ENCODE measurements at regions not wholly inside any gene's neighbourhood (a gene's known extent, or its start where the extent isn't known, plus 50 kb on each side); places are given as distances from the start of the nearest gene placed in this dataset.

- Histone ChIP-seq H3K9me3 (ENCODE audit: insufficient read depth, low read depth, low read length) (peaks cover 4% of the 10 kb centered on the region), H3K27ac (ENCODE audit: low read depth, low read length) (no peak overlapping the region), H3K4me1 (ENCODE audit: insufficient read depth, low read length) (no peaks in the 10 kb centered on the region), H4K20me1 (ENCODE audit: insufficient read depth, low read length) (no peaks in the 10 kb centered on the region), H3K79me2 (ENCODE audit: insufficient read depth, low read length) (no peaks in the 10 kb centered on the region), H3K4me3 (ENCODE audit: insufficient read depth, low read depth, low read length) (no peak overlapping the region), H3K27me3 (ENCODE audit: insufficient read depth, low read length) (no peaks in the 10 kb centered on the region), H3K36me3 (ENCODE audit: insufficient read depth, low read length) (no peaks in the 10 kb centered on the region), H2AFZ (ENCODE audit: low read depth, low read length) (no peak overlapping the region), H3K9ac (ENCODE audit: low read length) (no peak overlapping the region), H3K4me2 (ENCODE audit: low read length) (no peak overlapping the region)
- H3K36me3 Mint-ChIP-seq (ENCODE audit: low read depth, unreplicated experiment), result no peaks in the 10 kb centered on the region
- H3K27me3 Mint-ChIP-seq (ENCODE audit: low read depth, unreplicated experiment), result no peaks in the 10 kb centered on the region
- DNase-seq (ENCODE audit: low read depth), result no peak
- no peak for TF ChIP-seq CTCF (IDR thresholded peaks at IDR 0.05; ENCODE audit: insufficient read depth, low read depth, low read length)
- no peak for FAIRE-seq
- no peak overlapping the region for H3K4me3 Mint-ChIP-seq (ENCODE audit: unreplicated experiment)
- H3K9me3 Mint-ChIP-seq (ENCODE audit: unreplicated experiment), result peaks cover 10% of the 10 kb centered on the region
- no peaks in the 10 kb centered on the region for H3K4me1 Mint-ChIP-seq (ENCODE audit: low read depth, unreplicated experiment)
- no peak overlapping the region for H3K27ac Mint-ChIP-seq (ENCODE audit: unreplicated experiment)
These were observed 478.6 kb downstream of the ZIC1 start for GRCh38 chr3:147887797-147888196.

GRCh38 chr3:147890114-147890513, 480.9 kb downstream of the ZIC1 start:
- no peak for DNase-seq (ENCODE audit: low read depth)
- Histone ChIP-seq H3K4me3 (ENCODE audit: insufficient read depth, low read depth, low read length) (no peak overlapping the region), H2AFZ (ENCODE audit: low read depth, low read length) (no peak overlapping the region), H3K9ac (ENCODE audit: low read length) (no peak overlapping the region), H3K79me2 (ENCODE audit: insufficient read depth, low read length) (no peaks in the 10 kb centered on the region), H4K20me1 (ENCODE audit: insufficient read depth, low read length) (no peaks in the 10 kb centered on the region), H3K4me2 (ENCODE audit: low read length) (no peak overlapping the region), H3K27me3 (ENCODE audit: insufficient read depth, low read length) (no peaks in the 10 kb centered on the region), H3K4me1 (ENCODE audit: insufficient read depth, low read length) (no peaks in the 10 kb centered on the region), H3K36me3 (ENCODE audit: insufficient read depth, low read length) (no peaks in the 10 kb centered on the region), H3K27ac (ENCODE audit: low read depth, low read length) (no peak overlapping the region), H3K9me3 (ENCODE audit: insufficient read depth, low read depth, low read length) (no peaks in the 10 kb centered on the region)
- no peaks in the 10 kb centered on the region for H3K27me3 Mint-ChIP-seq (ENCODE audit: low read depth, unreplicated experiment)
- H3K27ac Mint-ChIP-seq (ENCODE audit: unreplicated experiment), result no peak overlapping the region
- no peak for TF ChIP-seq EZH2 (IDR thresholded peaks at IDR 0.05; ENCODE audit: insufficient read depth, low read length)
- no peak for TF ChIP-seq CTCF (IDR thresholded peaks at IDR 0.05; ENCODE audit: insufficient read depth, low read depth, low read length)
- FAIRE-seq, result no peak
- no peaks in the 10 kb centered on the region for H3K36me3 Mint-ChIP-seq (ENCODE audit: low read depth, unreplicated experiment)
- H3K9me3 Mint-ChIP-seq (ENCODE audit: unreplicated experiment), result peaks cover 7% of the 10 kb centered on the region
- H3K4me1 Mint-ChIP-seq (ENCODE audit: low read depth, unreplicated experiment), result no peaks in the 10 kb centered on the region
- H3K4me3 Mint-ChIP-seq (ENCODE audit: unreplicated experiment), result no peak overlapping the region

GRCh38 chr3:147895509-147895908, 486.3 kb downstream of the ZIC1 start:
- no peak overlapping the region for H3K27ac Mint-ChIP-seq (ENCODE audit: unreplicated experiment)
- no peaks in the 10 kb centered on the region for H3K79me2 ChIP-seq (ENCODE audit: insufficient read depth, low read length)
- H4K20me1 ChIP-seq (ENCODE audit: insufficient read depth, low read length), result no peaks in the 10 kb centered on the region
- H3K4me1 Mint-ChIP-seq (ENCODE audit: low read depth, unreplicated experiment), result no peaks in the 10 kb centered on the region
- H3K9ac ChIP-seq (ENCODE audit: low read length), result no peak overlapping the region
- H3K27ac ChIP-seq (ENCODE audit: low read depth, low read length), result no peak overlapping the region
- H3K9me3 Mint-ChIP-seq (ENCODE audit: unreplicated experiment), result peaks cover 2% of the 10 kb centered on the region
- no peak for TF ChIP-seq EZH2 (IDR thresholded peaks at IDR 0.05; ENCODE audit: insufficient read depth, low read length)
- TF ChIP-seq CTCF (IDR thresholded peaks at IDR 0.05; ENCODE audit: insufficient read depth, low read depth, low read length), result no peak
- no peaks in the 10 kb centered on the region for H3K36me3 ChIP-seq (ENCODE audit: insufficient read depth, low read length)
- H3K27me3 ChIP-seq (ENCODE audit: insufficient read depth, low read length), result no peaks in the 10 kb centered on the region
- DNase-seq (ENCODE audit: low read depth), result no peak
- H3K27me3 Mint-ChIP-seq (ENCODE audit: low read depth, unreplicated experiment), result no peaks in the 10 kb centered on the region
- no peak overlapping the region for H3K4me3 Mint-ChIP-seq (ENCODE audit: unreplicated experiment)
- no peak for FAIRE-seq
- H3K36me3 Mint-ChIP-seq (ENCODE audit: low read depth, unreplicated experiment), result no peaks in the 10 kb centered on the region
- H3K4me2 ChIP-seq (ENCODE audit: low read length), result no peak overlapping the region
- no peaks in the 10 kb centered on the region for H3K4me1 ChIP-seq (ENCODE audit: insufficient read depth, low read length)
- no peaks in the 10 kb centered on the region for H3K9me3 ChIP-seq (ENCODE audit: insufficient read depth, low read depth, low read length)
- no peak overlapping the region for H2AFZ ChIP-seq (ENCODE audit: low read depth, low read length)
- H3K4me3 ChIP-seq (ENCODE audit: insufficient read depth, low read depth, low read length), result no peak overlapping the region
